Stomach (tissue), 8 donors: ENCODE measurements at regions not wholly inside any gene's neighbourhood (a gene's known extent, or its start where the extent isn't known, plus 50 kb on each side); places are given as distances from the start of the nearest gene placed in this dataset.

Experiments used
- DNase-seq, 2 donors: peaks; one replicate each; pipeline versions ENCODE4 v3.0.0 to v3.0.0-alpha.2; 2013 to 2019
- H3K27ac ChIP-seq, 5 donors: fragments of 200-600 bp in 4 of 5; sonication (generic) in 4 of 5; one replicate each; pipeline ENCODE4 v1.5.1; 2013 to 2019; ENCODE audit warnings: mild to moderate bottlenecking in 1 of 5, moderate library complexity in 1 of 5
- H3K27me3 ChIP-seq, 3 donors: fragments of 200-600 bp; sonication (generic); one replicate each; pipeline ENCODE4 v1.5.1; 2017 to 2019; ENCODE audit warnings: mixed run types in 1 of 3
- H3K36me3 ChIP-seq, 4 donors: fragments of 200-600 bp; sonication (generic); 1 replicate in 3 of 4; 2 replicates in 1 of 4; pipeline ENCODE4 v1.5.1; 2016 to 2019
- H3K4me1 ChIP-seq, 4 donors: fragments of 200-600 bp; sonication (generic); one replicate each; pipeline ENCODE4 v1.5.1; 2016 to 2019
- H3K4me3 ChIP-seq, 4 donors: fragments of 200-600 bp; sonication (generic) in 3 of 4; one replicate each; pipeline ENCODE4 v1.5.1; 2016 to 2019; ENCODE audit warnings: mild to moderate bottlenecking in 1 of 4
- H3K9me3 ChIP-seq, 4 donors: fragments of 200-600 bp; sonication (generic); one replicate each; pipeline ENCODE4 v1.5.1; 2016 to 2019
- CTCF ChIP-seq, 7 experiments: fragments of 450-650 bp in 4 of 7; fragments of 200-600 bp in 3 of 7; sonication (generic) in 3 of 7; IDR thresholded peaks; one replicate each; pipeline ENCODE4 v1.5.1; 2016 to 2019; ENCODE audit warnings: antibody characterized with exemption in 7 of 7, control low read depth in 2 of 7, mild to moderate bottlenecking in 1 of 7
- EP300 ChIP-seq: sonication (generic); formaldehyde crosslinking; IDR thresholded peaks from one replicate; pipeline ENCODE4 v1.6.1; 2017; ENCODE audit warnings: antibody characterized with exemption
- POLR2A ChIP-seq, 4 donors: fragments of 450-650 bp; IDR thresholded peaks; one replicate each; pipeline ENCODE4 v1.6.1; 2016; ENCODE audit warnings: antibody characterized with exemption in 4 of 4, control low read depth in 2 of 4, mild to moderate bottlenecking in 1 of 4, moderate library complexity in 1 of 4
- POLR2AphosphoS5 ChIP-seq, 3 donors: sonication (generic); formaldehyde crosslinking; IDR thresholded peaks; one replicate each; pipeline ENCODE4 v1.6.1; 2016; ENCODE audit warnings: antibody characterized with exemption in 3 of 3
- WGBS, 5 donors: extraction: QIAGEN DNeasy Blood & Tissue Kit in 3 of 5; methylation state at CpG; one replicate each; pipeline versions ENCODE4 v1.1.5 to v1.1.7; 2013 to 2018; 5-methylcytosine and 5-hydroxymethylcytosine counted together
- intact Hi-C: fragments of 100-400 bp; cut with DNase I; formaldehyde crosslinking; loops from one replicate; pipeline ENCODE4 v1.15.1; 2023; ENCODE audit warnings: low total_unique reads
- donor health status: healthy with polysubstance abuse.
- donor health status: Bipolar disorder and iron deficiency.
- donor health status: healthy.

DNA sequence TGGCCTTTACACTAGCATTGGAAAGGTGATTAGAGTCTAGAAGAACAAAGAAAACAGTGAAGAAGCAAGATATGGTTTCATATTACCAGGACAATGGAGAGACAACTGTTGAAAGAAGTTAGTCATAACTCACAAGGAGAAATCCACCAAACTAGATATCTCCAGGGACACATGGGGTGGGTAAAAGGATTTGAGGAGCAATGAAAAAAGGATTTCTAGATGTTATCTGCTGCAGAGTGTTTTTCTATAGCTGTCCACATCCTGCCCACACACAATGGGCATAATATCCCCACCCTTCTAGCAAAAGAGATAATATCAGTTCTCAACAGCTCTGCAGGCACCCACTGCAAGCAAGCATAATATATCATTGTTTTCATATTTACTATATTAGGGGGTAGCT is 303.1 kb downstream of the HAO1 start:
- H3K27me3 ChIP-seq = no peaks in the 10 kb centered on the region
- no peak for DNase-seq
- H3K27ac ChIP-seq = no peak overlapping the region
- no peaks in the 10 kb centered on the region for H3K36me3 ChIP-seq
- intact Hi-C loops = no loop called here
- TF ChIP-seq EP300 = no peak
- TF ChIP-seq CTCF (IDR thresholded peaks at IDR 0.05) = no peak
- TF ChIP-seq POLR2AphosphoS5 (IDR thresholded peaks at IDR 0.05) = no peak
- TF ChIP-seq POLR2A (IDR thresholded peaks at IDR 0.05) = no peak
- no peaks in the 10 kb centered on the region for H3K9me3 ChIP-seq
- no peak overlapping the region for H3K4me3 ChIP-seq
- no peaks in the 10 kb centered on the region for H3K4me1 ChIP-seq

DNA sequence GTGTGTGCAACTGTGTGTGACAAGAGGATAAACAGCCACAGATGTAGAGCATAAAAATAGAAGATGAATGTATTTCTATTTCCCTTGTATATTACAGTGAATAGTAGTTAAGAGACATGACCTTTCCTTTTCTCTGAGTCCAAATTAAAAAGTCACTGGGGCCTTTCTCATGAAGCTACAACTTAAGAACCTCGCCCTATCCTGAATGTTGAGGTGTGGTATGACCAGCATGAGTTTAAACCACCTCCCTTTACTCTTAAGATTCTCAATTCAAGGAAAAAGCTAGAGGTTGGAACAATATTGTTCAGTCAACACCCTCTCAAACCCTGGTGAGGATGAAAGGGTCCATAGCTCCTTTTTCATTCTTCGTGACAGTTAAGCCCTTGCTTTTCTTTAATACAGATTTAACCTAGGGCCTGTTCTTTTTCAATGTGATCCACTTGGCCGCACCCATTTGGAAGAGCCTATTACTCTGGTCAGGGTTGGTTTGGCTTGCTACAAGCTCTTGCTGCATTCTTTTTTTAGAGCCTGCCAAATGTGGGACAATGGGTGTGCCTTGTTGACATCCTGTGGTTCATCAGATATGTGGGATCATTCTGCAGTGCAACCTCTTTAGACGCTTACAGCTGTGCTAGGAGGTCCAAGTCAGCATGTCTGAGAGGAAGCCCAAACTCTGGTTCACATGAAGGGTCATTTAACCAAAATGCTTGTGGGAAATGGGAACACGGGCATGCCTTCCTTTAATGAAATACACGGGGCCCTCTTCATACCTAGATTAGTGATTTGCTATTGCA is 290.0 kb downstream of the HAO1 start:
- no peak overlapping the region for H3K4me3 ChIP-seq
- no peak overlapping the region for H3K27ac ChIP-seq
- 51 to 70% (median 64%) methylated on average over 6 of the region's 6 CpGs for WGBS, 5 donors
- no peaks in the 10 kb centered on the region for H3K4me1 ChIP-seq
- DNase-seq = no peak
- no peaks in the 10 kb centered on the region for H3K36me3 ChIP-seq
- intact Hi-C loops = no loop called here
- TF ChIP-seq POLR2AphosphoS5 (IDR thresholded peaks at IDR 0.05) (no peak), POLR2A (IDR thresholded peaks at IDR 0.05) (no peak), CTCF (IDR thresholded peaks at IDR 0.05) (no peak), EP300 (no peak)
- H3K27me3 ChIP-seq = no peaks in the 10 kb centered on the region
- H3K9me3 ChIP-seq = peaks cover 0 to 14% (median 5%) of the 10 kb centered on the region in 4 donors

- Histone ChIP-seq H3K36me3 (no peaks in the 10 kb centered on the region), H3K4me3 (no peak overlapping the region), H3K4me1 (no peaks in the 10 kb centered on the region), H3K9me3 (no peaks in the 10 kb centered on the region), H3K27ac (no peak overlapping the region), H3K27me3 (no peaks in the 10 kb centered on the region)
- no peak for TF ChIP-seq CTCF (IDR thresholded peaks at IDR 0.05)
- TF ChIP-seq POLR2AphosphoS5 (IDR thresholded peaks at IDR 0.05) = no peak
- TF ChIP-seq EP300 = no peak
- TF ChIP-seq POLR2A (IDR thresholded peaks at IDR 0.05) = no peak
- intact Hi-C loops = no loop called here
- no peak for DNase-seq
Observed at GRCh38 chr20:7654231-7654630, 286.0 kb downstream of the HAO1 start.

- WGBS, 5 donors = 70 to 86% (median 76%) methylated on average over 4 of the region's 4 CpGs
- intact Hi-C loops = no loop called here
- DNase-seq = no peak
- no peaks in the 10 kb centered on the region for H3K27me3 ChIP-seq
- H3K4me1 ChIP-seq = no peaks in the 10 kb centered on the region
- no peak overlapping the region for H3K27ac ChIP-seq
- no peaks in the 10 kb centered on the region for H3K36me3 ChIP-seq
- H3K4me3 ChIP-seq = no peak overlapping the region
- no peak for TF ChIP-seq EP300
- TF ChIP-seq CTCF (IDR thresholded peaks at IDR 0.05) = no peak
- no peak for TF ChIP-seq POLR2AphosphoS5 (IDR thresholded peaks at IDR 0.05)
- no peak for TF ChIP-seq POLR2A (IDR thresholded peaks at IDR 0.05)
- H3K9me3 ChIP-seq = no peaks in the 10 kb centered on the region
Observed at GRCh38 chr20:7656687-7657467, 283.4 kb downstream of the HAO1 start.
